ENCODE measurements at regions not wholly inside any gene's neighbourhood (a gene's known extent, or its start where the extent isn't known, plus 50 kb on each side); places are given as distances from the start of the nearest gene placed in this dataset.

- no peaks in the 10 kb centered on the region for H3K36me3 ChIP-seq (ENCODE audit: control insufficient read depth, insufficient read depth, low read length)
- no peaks in the 10 kb centered on the region; the same call in 1 of the 2 replicates for H3K27me3 ChIP-seq (replicated peaks; ENCODE audit: control insufficient read depth, insufficient read depth, low read length)
- POLR2A ChIA-PET: no interaction called here
- no peak overlapping the region for H3K27ac Mint-ChIP-seq (ENCODE audit: unreplicated experiment)
- CTCF ChIA-PET: no interaction called here
- TF ChIP-seq CTCF (IDR thresholded peaks at IDR 0.05; ENCODE audit: insufficient read depth in 1 of 2, low read depth in 1 of 2, low read length in 1 of 2, severe bottlenecking in 1 of 2, unreplicated experiment in 1 of 2): no peak
- no peaks in the 10 kb centered on the region for H3K4me1 Mint-ChIP-seq (ENCODE audit: low read depth, unreplicated experiment)
- H3K4me1 ChIP-seq: no peaks in the 10 kb centered on the region
- no peak for DNase-seq
- intact Hi-C loops (cut with micrococcal nuclease; ENCODE audit: unreplicated experiment): no loop called here
- H3K27me3 Mint-ChIP-seq (ENCODE audit: insufficient read depth, unreplicated experiment): no peaks in the 10 kb centered on the region
- H3K36me3 Mint-ChIP-seq (ENCODE audit: insufficient read depth, unreplicated experiment): no peaks in the 10 kb centered on the region
- peaks cover 13% of the 10 kb centered on the region for H3K9me3 ChIP-seq
- H3K4me3 Mint-ChIP-seq (ENCODE audit: unreplicated experiment): no peak overlapping the region
- H3K9me3 Mint-ChIP-seq (ENCODE audit: unreplicated experiment): peaks cover 25% of the 10 kb centered on the region
- H3K4me3 ChIP-seq (ENCODE audit: low read depth, low read length): no peak overlapping the region
- BruUV-seq (replicated peaks): no TSS peak
These were observed 136.6 kb upstream of the USP29 start for GRCh38 chr19:56983171-56983570.

- Mint-ChIP-seq H3K4me1 (ENCODE audit: low read depth, unreplicated experiment) (no peaks in the 10 kb centered on the region), H3K27me3 (ENCODE audit: insufficient read depth, unreplicated experiment) (no peaks in the 10 kb centered on the region), H3K36me3 (ENCODE audit: insufficient read depth, unreplicated experiment) (no peaks in the 10 kb centered on the region), H3K27ac (ENCODE audit: unreplicated experiment) (no peak overlapping the region), H3K9me3 (ENCODE audit: unreplicated experiment) (peaks cover 23% of the 10 kb centered on the region), H3K4me3 (ENCODE audit: unreplicated experiment) (no peak overlapping the region)
- peaks cover 15% of the 10 kb centered on the region for H3K9me3 ChIP-seq
- no peaks in the 10 kb centered on the region; the same call in 1 of the 2 replicates for H3K27me3 ChIP-seq (replicated peaks; ENCODE audit: control insufficient read depth, insufficient read depth, low read length)
- DNase-seq: no peak
- no peak overlapping the region for H3K4me3 ChIP-seq (ENCODE audit: low read depth, low read length)
- no TSS peak for BruUV-seq (replicated peaks)
- intact Hi-C loops (cut with micrococcal nuclease; ENCODE audit: unreplicated experiment): no loop called here
- no peaks in the 10 kb centered on the region for H3K36me3 ChIP-seq (ENCODE audit: control insufficient read depth, insufficient read depth, low read length)
- ChIA-PET CTCF (no interaction called here), POLR2A (no interaction called here)
- no peak for TF ChIP-seq CTCF (IDR thresholded peaks at IDR 0.05; ENCODE audit: insufficient read depth in 1 of 2, low read depth in 1 of 2, low read length in 1 of 2, severe bottlenecking in 1 of 2, unreplicated experiment in 1 of 2)
- H3K4me1 ChIP-seq: no peaks in the 10 kb centered on the region
These were observed 136.0 kb upstream of the USP29 start for GRCh38 chr19:56983804-56984203.

- Mint-ChIP-seq H3K36me3 (ENCODE audit: insufficient read depth, unreplicated experiment) (no peaks in the 10 kb centered on the region), H3K4me1 (ENCODE audit: low read depth, unreplicated experiment) (no peaks in the 10 kb centered on the region), H3K4me3 (ENCODE audit: unreplicated experiment) (no peak overlapping the region), H3K9me3 (ENCODE audit: unreplicated experiment) (peaks cover 33% of the 10 kb centered on the region), H3K27ac (ENCODE audit: unreplicated experiment) (no peak overlapping the region), H3K27me3 (ENCODE audit: insufficient read depth, unreplicated experiment) (no peaks in the 10 kb centered on the region)
- no TSS peak for BruUV-seq (replicated peaks)
- Histone ChIP-seq H3K4me3 (ENCODE audit: low read depth, low read length) (no peak overlapping the region), H3K27me3 (replicated peaks; ENCODE audit: control insufficient read depth, insufficient read depth, low read length) (no peaks in the 10 kb centered on the region; the same call in 1 of the 2 replicates), H3K36me3 (ENCODE audit: control insufficient read depth, insufficient read depth, low read length) (no peaks in the 10 kb centered on the region), H3K4me1 (no peaks in the 10 kb centered on the region), H3K9me3 (peaks cover 15% of the 10 kb centered on the region)
- ChIA-PET POLR2A (no interaction called here), CTCF (no interaction called here)
- intact Hi-C loops (cut with micrococcal nuclease; ENCODE audit: unreplicated experiment): no loop called here
- TF ChIP-seq CTCF (IDR thresholded peaks at IDR 0.05; ENCODE audit: insufficient read depth in 1 of 2, low read depth in 1 of 2, low read length in 1 of 2, severe bottlenecking in 1 of 2, unreplicated experiment in 1 of 2): no peak
- no peak for DNase-seq
These were observed 133.4 kb upstream of the USP29 start for GRCh38 chr19:56986386-56986785.
